HCT116 (cell line): ENCODE measurements at regions not wholly inside any gene's neighbourhood (a gene's known extent, or its start where the extent isn't known, plus 50 kb on each side); places are given as distances from the start of the nearest gene placed in this dataset.
A peak's percentile ranks its signal among the peaks of the same experiment; 100 is the strongest.

Source experiments
- ATAC-seq: fragments of 200-7000 bp; cut with Tn5 transposase; 2 replicates; pipeline ENCODE4 v1.9.1; 2020; ENCODE audit warnings: mild to moderate bottlenecking, moderate library complexity
- BruUV-seq: library from RNA; stranded (reverse); fragments of 400-500 nt; replicated peaks from 2 replicates; lab custom pipeline; 2021; lab: Mats Ljungman, UMichigan
- CTCF ChIA-PET: fragments of 300-600 bp; sonication (Branson Sonifier 250); formaldehyde crosslinking; loops from one replicate; lab custom pipeline; 2021; ENCODE audit warnings: antibody characterized with exemption; lab: Charles Lee
- POLR2A ChIA-PET: fragments of 300-600, 350-600 bp; sonication (Branson Sonifier 250); formaldehyde crosslinking; loops from one replicate; lab custom pipeline; 2021; ENCODE audit warnings: antibody characterized with exemption; lab: Charles Lee
- RAD21 ChIA-PET, 2 experiments: fragments of 300-600 bp; sonication (Branson Sonifier 250); formaldehyde crosslinking; loops; one replicate each; lab custom pipeline; 2023; ENCODE audit warnings: low total read pairs in 2 of 2; ENCODE audit not compliant: uncharacterized antibody in 2 of 2, unreplicated experiment in 2 of 2, low non-redundant PET in 1 of 2; lab: Charles Lee
- DNase-seq: peaks from one replicate; pipeline ENCODE4 v3.0.0-alpha.2; 2010; ENCODE audit warnings: low read depth, low spot score
- H2AFZ ChIP-seq: fragments of 200-600 bp; shearing (Covaris generic), sonication (generic); 2 replicates; pipeline ENCODE4 v1.6.1; 2017; ENCODE audit warnings: low read depth, mixed run types, mixed read lengths, antibody characterized with exemption, low read length; ENCODE audit not compliant: poor library complexity, severe bottlenecking
- H3K27ac ChIP-seq: 2 replicates; pipeline ENCODE4 v1.5.1; 2012; ENCODE audit warnings: low read depth, low read length
- H3K27me3 ChIP-seq: fragments of 200-600 bp; sonication (generic); 2 replicates; pipeline ENCODE4 v1.6.1; 2016; ENCODE audit warnings: mixed run types, low read length, mixed read lengths; ENCODE audit not compliant: insufficient read depth
- H3K36me3 ChIP-seq, 2 experiments: fragments of 200-500 bp in 1 of 2; fragments of 200-600 bp in 1 of 2; sonication (Bioruptor generic) in 1 of 2; sonication (generic) in 1 of 2; 2 replicates each; pipeline versions ENCODE4 v1.5.1 to v1.6.1; 2014 to 2016; ENCODE audit warnings: low read length in 2 of 2, inconsistent platforms in 1 of 2, mixed read lengths in 1 of 2, mixed run types in 1 of 2; ENCODE audit not compliant: insufficient read depth in 2 of 2, control insufficient read depth in 1 of 2
- H3K4me1 ChIP-seq, 2 experiments: fragments of 200-600 bp in 1 of 2; sonication (generic) in 1 of 2; 2 replicates each; pipeline versions ENCODE4 v1.5.1 to v1.6.1; 2012 to 2017; ENCODE audit warnings: low read length in 2 of 2, inconsistent platforms in 1 of 2, mild to moderate bottlenecking in 1 of 2, mixed read lengths in 1 of 2, mixed run types in 1 of 2, moderate library complexity in 1 of 2; ENCODE audit not compliant: insufficient read depth in 2 of 2, control insufficient read depth in 1 of 2
- H3K4me2 ChIP-seq: fragments of 200-600 bp; sonication (generic); 2 replicates; pipeline ENCODE4 v1.6.1; 2017; ENCODE audit warnings: mixed run types, low read length, mixed read lengths
- H3K4me3 ChIP-seq, 2 experiments: fragments of 200-600 bp in 1 of 2; sonication (generic) in 1 of 2; replicated peaks in 1 of 2; 2 replicates each; pipeline ENCODE4 v1.5.1; 2011 to 2016; ENCODE audit warnings: low read length in 2 of 2, control low read depth in 1 of 2, low read depth in 1 of 2, mild to moderate bottlenecking in 1 of 2, mixed read lengths in 1 of 2, mixed run types in 1 of 2
- H3K79me2 ChIP-seq: fragments of 200-600 bp; sonication (generic); 2 replicates; pipeline ENCODE4 v1.6.1; 2017; ENCODE audit warnings: mild to moderate bottlenecking, mixed run types, low read length, moderate library complexity, mixed read lengths; ENCODE audit not compliant: insufficient read depth
- H3K9ac ChIP-seq: fragments of 200-600 bp; sonication (generic); 2 replicates; pipeline ENCODE4 v1.6.1; 2016; ENCODE audit warnings: low read length, mixed read lengths
- H3K9me2 ChIP-seq: fragments of 200-600 bp; sonication (generic), shearing (Covaris generic); 2 replicates; pipeline ENCODE4 v1.6.1; 2017; ENCODE audit warnings: mixed run types, mild to moderate bottlenecking, moderate library complexity; ENCODE audit not compliant: insufficient read depth
- H3K9me3 ChIP-seq, 2 experiments: fragments of 200-500 bp in 1 of 2; fragments of 200-600 bp in 1 of 2; sonication (Bioruptor generic) in 1 of 2; sonication (generic) in 1 of 2; 2 replicates each; pipeline ENCODE4 v1.6.1; 2014 to 2017; ENCODE audit warnings: low read length in 2 of 2, mixed read lengths in 2 of 2, inconsistent platforms in 1 of 2, low read depth in 1 of 2, mild to moderate bottlenecking in 1 of 2, mixed run types in 1 of 2, moderate library complexity in 1 of 2; ENCODE audit not compliant: control insufficient read depth in 1 of 2, insufficient read depth in 1 of 2
- H4K20me1 ChIP-seq: fragments of 200-600 bp; sonication (generic), shearing (Covaris generic); 2 replicates; pipeline ENCODE4 v1.6.1; 2017; ENCODE audit warnings: mixed run types, mild to moderate bottlenecking, moderate library complexity; ENCODE audit not compliant: insufficient read depth
- CBX3 ChIP-seq: IDR thresholded peaks from 2 replicates; pipeline ENCODE4 v1.6.1; 2012; ENCODE audit warnings: low read depth
- CTCF ChIP-seq, 3 experiments: fragments of 200-600 bp in 1 of 3; sonication (generic) in 1 of 3; IDR thresholded peaks in 2 of 3; conservative IDR thresholded peaks in 1 of 3; 2 replicates each; pipeline ENCODE4 v1.5.1; 2012 to 2017; ENCODE audit warnings: low read depth in 2 of 3, low read length in 2 of 3, antibody characterized with exemption in 1 of 3, borderline replicate concordance in 1 of 3, control low read depth in 1 of 3, mild to moderate bottlenecking in 1 of 3, mixed read lengths in 1 of 3, mixed run types in 1 of 3, moderate library complexity in 1 of 3; ENCODE audit not compliant: insufficient read depth in 1 of 3
- POLR2AphosphoS5 ChIP-seq: IDR thresholded peaks from 2 replicates; pipeline ENCODE4 v1.6.1; 2011; ENCODE audit warnings: mild to moderate bottlenecking, low read depth, low read length, moderate library complexity
- RAD21 ChIP-seq: IDR thresholded peaks from 2 replicates; pipeline ENCODE4 v1.6.1; 2012; ENCODE audit warnings: low read depth, mild to moderate bottlenecking
- TCF7L2 ChIP-seq: IDR thresholded peaks from 2 replicates; pipeline ENCODE4 v1.7.0; 2011; ENCODE audit warnings: borderline replicate concordance, inconsistent platforms; ENCODE audit not compliant: insufficient read depth, insufficient read length; ENCODE audit errors: extremely low read depth
- intact Hi-C: fragments of 100-400 bp; cut with micrococcal nuclease; formaldehyde crosslinking; loops from 2 replicates; pipeline ENCODE4 v1.10.0; 2022
- TF ChIP-seq, protein P1 (sequence below): IDR thresholded peaks from 2 replicates; pipeline ENCODE4 v1.6.1; 2012
- TF ChIP-seq, protein P2 (sequence below): IDR thresholded peaks from 2 replicates; pipeline ENCODE4 v1.6.1; 2012; ENCODE audit warnings: low read depth

GRCh38 chr12:14258575-14258940, 106.9 kb upstream of the ATF7IP start:
- no TSS peak for BruUV-seq
- POLR2A ChIA-PET = interaction anchor here (0.7 to 1.0 kb wide), 2 partner anchors 107 to 136 kb away, joined by 3 read pairs; partner anchors contain the start of gene ATF7IP
- Histone ChIP-seq H3K9me3 (peaks cover 0 to 6% of the 10 kb centered on the region in 2 experiments; a peak in 1 of 4 replicates), H3K79me2 (no peaks in the 10 kb centered on the region), H3K9ac (peak overlapping the region; percentile 15; the same call in 1 of the 2 replicates), H3K27me3 (no peaks in the 10 kb centered on the region), H3K4me3 (peak overlapping the region in 1 of 2 experiments; percentile 37; a peak in 1 of 4 replicates), H3K4me2 (peak overlapping the region; percentile 66), H3K36me3 (no peaks in the 10 kb centered on the region; a peak in 1 of 4 replicates), H3K27ac (peak overlapping the region; percentile 82), H4K20me1 (no peaks in the 10 kb centered on the region), H3K4me1 (peaks cover 44 to 58% of the 10 kb centered on the region in 2 experiments), H3K9me2 (no peaks in the 10 kb centered on the region)
- ATAC-seq (no peak), DNase-seq (no peak)
- RAD21 ChIA-PET = no interaction called here
- intact Hi-C loops = no loop called here
- no peak for TF ChIP-seq TCF7L2
- TF ChIP-seq, protein P1, sequence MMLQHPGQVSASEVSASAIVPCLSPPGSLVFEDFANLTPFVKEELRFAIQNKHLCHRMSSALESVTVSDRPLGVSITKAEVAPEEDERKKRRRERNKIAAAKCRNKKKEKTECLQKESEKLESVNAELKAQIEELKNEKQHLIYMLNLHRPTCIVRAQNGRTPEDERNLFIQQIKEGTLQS = no peak
- no peak for TF ChIP-seq RAD21
- no peak for TF ChIP-seq CTCF (IDR thresholded peaks at IDR 0.05 in 2 of 3, conservative IDR thresholded peaks at IDR 0.05 in 1 of 3; ENCODE audit: borderline replicate concordance in 1 of 3, insufficient read depth in 1 of 3, low read depth in 2 of 3, low read length in 2 of 3)
- TF ChIP-seq CBX3 = no peak
- TF ChIP-seq, protein P2, sequence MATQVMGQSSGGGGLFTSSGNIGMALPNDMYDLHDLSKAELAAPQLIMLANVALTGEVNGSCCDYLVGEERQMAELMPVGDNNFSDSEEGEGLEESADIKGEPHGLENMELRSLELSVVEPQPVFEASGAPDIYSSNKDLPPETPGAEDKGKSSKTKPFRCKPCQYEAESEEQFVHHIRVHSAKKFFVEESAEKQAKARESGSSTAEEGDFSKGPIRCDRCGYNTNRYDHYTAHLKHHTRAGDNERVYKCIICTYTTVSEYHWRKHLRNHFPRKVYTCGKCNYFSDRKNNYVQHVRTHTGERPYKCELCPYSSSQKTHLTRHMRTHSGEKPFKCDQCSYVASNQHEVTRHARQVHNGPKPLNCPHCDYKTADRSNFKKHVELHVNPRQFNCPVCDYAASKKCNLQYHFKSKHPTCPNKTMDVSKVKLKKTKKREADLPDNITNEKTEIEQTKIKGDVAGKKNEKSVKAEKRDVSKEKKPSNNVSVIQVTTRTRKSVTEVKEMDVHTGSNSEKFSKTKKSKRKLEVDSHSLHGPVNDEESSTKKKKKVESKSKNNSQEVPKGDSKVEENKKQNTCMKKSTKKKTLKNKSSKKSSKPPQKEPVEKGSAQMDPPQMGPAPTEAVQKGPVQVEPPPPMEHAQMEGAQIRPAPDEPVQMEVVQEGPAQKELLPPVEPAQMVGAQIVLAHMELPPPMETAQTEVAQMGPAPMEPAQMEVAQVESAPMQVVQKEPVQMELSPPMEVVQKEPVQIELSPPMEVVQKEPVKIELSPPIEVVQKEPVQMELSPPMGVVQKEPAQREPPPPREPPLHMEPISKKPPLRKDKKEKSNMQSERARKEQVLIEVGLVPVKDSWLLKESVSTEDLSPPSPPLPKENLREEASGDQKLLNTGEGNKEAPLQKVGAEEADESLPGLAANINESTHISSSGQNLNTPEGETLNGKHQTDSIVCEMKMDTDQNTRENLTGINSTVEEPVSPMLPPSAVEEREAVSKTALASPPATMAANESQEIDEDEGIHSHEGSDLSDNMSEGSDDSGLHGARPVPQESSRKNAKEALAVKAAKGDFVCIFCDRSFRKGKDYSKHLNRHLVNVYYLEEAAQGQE = no peak
- TF ChIP-seq POLR2AphosphoS5 = no peak
- TF ChIP-seq, all 23 proteins: peak for 0
- peak overlapping the region; percentile 31 for H2AFZ ChIP-seq
- CTCF ChIA-PET = no interaction called here
